H7 (cell line): ENCODE measurements at regions not wholly inside any gene's neighbourhood (a gene's known extent, or its start where the extent isn't known, plus 50 kb on each side); places are given as distances from the start of the nearest gene placed in this dataset.
A peak's percentile ranks its signal among the peaks of the same experiment; 100 is the strongest.

Experiments used
- DNase-seq: peaks from one replicate; pipeline ENCODE4 v3.0.0; 2012
- H3K27me3 ChIP-seq: 2 replicates; pipeline ENCODE4 v1.6.0; 2011; ENCODE audit warnings: mild to moderate bottlenecking, low read length; ENCODE audit not compliant: control insufficient read depth, insufficient read depth
- H3K36me3 ChIP-seq: replicated peaks from 2 replicates; pipeline ENCODE4 v1.5.1; 2011; ENCODE audit warnings: low read length; ENCODE audit not compliant: control insufficient read depth, insufficient read depth
- H3K4me3 ChIP-seq: 2 replicates; pipeline ENCODE4 v1.5.1; 2011; ENCODE audit warnings: low read depth, mild to moderate bottlenecking, control low read depth, low read length, moderate library complexity; ENCODE audit not compliant: insufficient read depth

GRCh38 chr20:40477805-40478204 lies 211.2 kb downstream of the MAFB start:
- no peak for DNase-seq
- Histone ChIP-seq H3K4me3 (no peak overlapping the region), H3K27me3 (no peaks in the 10 kb centered on the region), H3K36me3 (no peaks in the 10 kb centered on the region)

- H3K4me3 ChIP-seq, result no peak overlapping the region
- DNase-seq, result no peak
- H3K27me3 ChIP-seq, result no peaks in the 10 kb centered on the region
- H3K36me3 ChIP-seq, result no peaks in the 10 kb centered on the region
These were observed 212.6 kb downstream of the MAFB start for GRCh38 chr20:40476461-40476860.

- H3K36me3 ChIP-seq, result no peaks in the 10 kb centered on the region
- H3K4me3 ChIP-seq, result no peak overlapping the region
- H3K27me3 ChIP-seq, result no peaks in the 10 kb centered on the region
- DNase-seq, result no peak
These were observed 216.1 kb downstream of the MAFB start for GRCh38 chr20:40472905-40473304.

GRCh38 chr20:40471261-40471629 lies 217.8 kb downstream of the MAFB start:
- peak; percentile 71 for DNase-seq
- no peak overlapping the region for H3K4me3 ChIP-seq
- H3K27me3 ChIP-seq, result no peaks in the 10 kb centered on the region
- H3K36me3 ChIP-seq, result no peaks in the 10 kb centered on the region

- H3K36me3 ChIP-seq, result no peaks in the 10 kb centered on the region
These were observed 218.4 kb downstream of the MAFB start for GRCh38 chr20:40470445-40471260.

GRCh38 chr20:40468759-40469158 lies 220.3 kb downstream of the MAFB start:
- H3K36me3 ChIP-seq, result no peaks in the 10 kb centered on the region

More at GRCh38 chr20:40470445-40471260, 218.4 kb downstream of the MAFB start:
- Histone ChIP-seq H3K4me3 (no peak overlapping the region), H3K27me3 (no peaks in the 10 kb centered on the region)
- peak; percentile 31 for DNase-seq

GRCh38 chr20:40467703-40468411 lies 221.2 kb downstream of the MAFB start:
- Histone ChIP-seq H3K27me3 (no peaks in the 10 kb centered on the region), H3K4me3 (no peak overlapping the region), H3K36me3 (no peaks in the 10 kb centered on the region)
- DNase-seq, result no peak

More at GRCh38 chr20:40468759-40469158, 220.3 kb downstream of the MAFB start:
- Histone ChIP-seq H3K27me3 (no peaks in the 10 kb centered on the region), H3K4me3 (no peak overlapping the region)
- DNase-seq, result no peak

GRCh38 chr20:40467067-40467466 lies 222.0 kb downstream of the MAFB start:
- no peak for DNase-seq
- Histone ChIP-seq H3K4me3 (no peak overlapping the region), H3K27me3 (no peaks in the 10 kb centered on the region), H3K36me3 (no peaks in the 10 kb centered on the region)

- no peak overlapping the region for H3K4me3 ChIP-seq
- H3K36me3 ChIP-seq, result no peaks in the 10 kb centered on the region
- H3K27me3 ChIP-seq, result no peaks in the 10 kb centered on the region
- no peak for DNase-seq
These were observed 224.3 kb downstream of the MAFB start for GRCh38 chr20:40464731-40465208.

GRCh38 chr20:40463171-40463570 lies 225.9 kb downstream of the MAFB start:
- H3K36me3 ChIP-seq, result no peaks in the 10 kb centered on the region
- no peak overlapping the region for H3K4me3 ChIP-seq
- H3K27me3 ChIP-seq, result no peaks in the 10 kb centered on the region
- no peak for DNase-seq

GRCh38 chr20:40462566-40462965 lies 226.5 kb downstream of the MAFB start:
- no peaks in the 10 kb centered on the region for H3K36me3 ChIP-seq
- no peaks in the 10 kb centered on the region for H3K27me3 ChIP-seq
- H3K4me3 ChIP-seq, result no peak overlapping the region
- no peak for DNase-seq

- Histone ChIP-seq H3K27me3 (no peaks in the 10 kb centered on the region; the same call in 1 of the 2 replicates), H3K36me3 (no peaks in the 10 kb centered on the region), H3K4me3 (no peak overlapping the region)
- no peak for DNase-seq
These were observed 229.7 kb downstream of the MAFB start for GRCh38 chr20:40459299-40459698.

- H3K36me3 ChIP-seq, result no peaks in the 10 kb centered on the region
- no peaks in the 10 kb centered on the region; the same call in 1 of the 2 replicates for H3K27me3 ChIP-seq
- no peak overlapping the region for H3K4me3 ChIP-seq
- DNase-seq, result no peak
These were observed 231.6 kb downstream of the MAFB start for GRCh38 chr20:40457404-40457803.

- no peak for DNase-seq
These were observed 236.3 kb downstream of the MAFB start for GRCh38 chr20:40452758-40453157.

GRCh38 chr20:40451552-40451951 lies 237.5 kb downstream of the MAFB start:
- H3K4me3 ChIP-seq, result no peak overlapping the region
- no peak for DNase-seq
- no peaks in the 10 kb centered on the region; the same call in 1 of the 2 replicates for H3K27me3 ChIP-seq
- no peaks in the 10 kb centered on the region for H3K36me3 ChIP-seq

More at GRCh38 chr20:40452758-40453157, 236.3 kb downstream of the MAFB start:
- no peaks in the 10 kb centered on the region; the same call in 1 of the 2 replicates for H3K27me3 ChIP-seq
- H3K36me3 ChIP-seq, result no peaks in the 10 kb centered on the region
- no peak overlapping the region for H3K4me3 ChIP-seq
